ENCODE measurements at regions not wholly inside any gene's neighbourhood (a gene's known extent, or its start where the extent isn't known, plus 50 kb on each side); places are given as distances from the start of the nearest gene placed in this dataset.

DNA sequence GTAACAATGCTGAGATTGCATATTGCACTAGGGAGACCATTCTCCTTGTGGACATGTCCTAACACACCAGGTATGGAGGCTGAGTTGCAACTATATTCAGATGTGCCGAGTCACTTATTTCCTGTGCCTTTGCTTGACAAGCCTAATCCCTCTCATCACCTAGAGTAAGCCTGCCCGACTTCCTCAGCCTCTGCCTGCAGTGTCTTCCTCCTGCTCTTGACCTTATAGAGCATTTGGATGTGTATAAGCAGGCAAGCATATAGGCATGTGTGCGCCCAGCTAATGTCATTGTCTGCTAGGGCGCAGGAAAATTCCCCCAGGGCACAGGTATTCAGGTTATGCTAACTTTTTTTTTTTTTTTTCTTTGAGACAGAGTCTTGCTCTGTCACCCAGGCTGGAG lies 316.9 kb downstream of the CDH2 start:
- Histone ChIP-seq H3K9me3 (ENCODE audit: control insufficient read depth in 1 of 2, insufficient read depth in 1 of 2, low read depth in 1 of 2, low read length in 2 of 2) (no peaks in the 10 kb centered on the region), H2AFZ (ENCODE audit: low read depth, low read length, poor library complexity, severe bottlenecking) (no peak overlapping the region), H3K4me2 (ENCODE audit: low read length) (no peak overlapping the region), H3K79me2 (ENCODE audit: insufficient read depth, low read length) (no peaks in the 10 kb centered on the region), H3K4me3 (replicated peaks in 1 of 2; ENCODE audit: low read depth in 1 of 2, low read length in 2 of 2) (no peak overlapping the region), H3K36me3 (ENCODE audit: control insufficient read depth in 1 of 2, insufficient read depth in 2 of 2, low read length in 2 of 2) (no peaks in the 10 kb centered on the region), H3K9me2 (ENCODE audit: insufficient read depth) (no peaks in the 10 kb centered on the region), H3K27ac (ENCODE audit: low read depth, low read length) (no peak overlapping the region), H3K27me3 (ENCODE audit: insufficient read depth, low read length) (no peaks in the 10 kb centered on the region), H3K9ac (ENCODE audit: low read length) (no peak overlapping the region), H4K20me1 (ENCODE audit: insufficient read depth) (no peaks in the 10 kb centered on the region), H3K4me1 (ENCODE audit: control insufficient read depth in 1 of 2, insufficient read depth in 2 of 2, low read length in 2 of 2) (peaks cover 0 to 11% of the 10 kb centered on the region in 2 experiments; a peak in 1 of 4 replicates)
- ATAC-seq = no peak
- ChIA-PET RAD21 (ENCODE audit: low non-redundant PET in 1 of 2, low total read pairs in 2 of 2, uncharacterized antibody in 2 of 2, unreplicated experiment in 2 of 2) (no interaction called here), POLR2A (no interaction called here), CTCF (no interaction called here)
- DNase-seq (ENCODE audit: low read depth, low spot score) = no peak
- intact Hi-C loops (cut with micrococcal nuclease) = no loop called here
- no peak for TF ChIP-seq CEBPB (IDR thresholded peaks at IDR 0.05; ENCODE audit: low read depth)
- TF ChIP-seq FOSL1 (IDR thresholded peaks at IDR 0.05; ENCODE audit: low read depth) = no peak
- no peak for TF ChIP-seq POLR2AphosphoS5 (IDR thresholded peaks at IDR 0.05; ENCODE audit: low read depth, low read length)
- TF ChIP-seq, protein P1, sequence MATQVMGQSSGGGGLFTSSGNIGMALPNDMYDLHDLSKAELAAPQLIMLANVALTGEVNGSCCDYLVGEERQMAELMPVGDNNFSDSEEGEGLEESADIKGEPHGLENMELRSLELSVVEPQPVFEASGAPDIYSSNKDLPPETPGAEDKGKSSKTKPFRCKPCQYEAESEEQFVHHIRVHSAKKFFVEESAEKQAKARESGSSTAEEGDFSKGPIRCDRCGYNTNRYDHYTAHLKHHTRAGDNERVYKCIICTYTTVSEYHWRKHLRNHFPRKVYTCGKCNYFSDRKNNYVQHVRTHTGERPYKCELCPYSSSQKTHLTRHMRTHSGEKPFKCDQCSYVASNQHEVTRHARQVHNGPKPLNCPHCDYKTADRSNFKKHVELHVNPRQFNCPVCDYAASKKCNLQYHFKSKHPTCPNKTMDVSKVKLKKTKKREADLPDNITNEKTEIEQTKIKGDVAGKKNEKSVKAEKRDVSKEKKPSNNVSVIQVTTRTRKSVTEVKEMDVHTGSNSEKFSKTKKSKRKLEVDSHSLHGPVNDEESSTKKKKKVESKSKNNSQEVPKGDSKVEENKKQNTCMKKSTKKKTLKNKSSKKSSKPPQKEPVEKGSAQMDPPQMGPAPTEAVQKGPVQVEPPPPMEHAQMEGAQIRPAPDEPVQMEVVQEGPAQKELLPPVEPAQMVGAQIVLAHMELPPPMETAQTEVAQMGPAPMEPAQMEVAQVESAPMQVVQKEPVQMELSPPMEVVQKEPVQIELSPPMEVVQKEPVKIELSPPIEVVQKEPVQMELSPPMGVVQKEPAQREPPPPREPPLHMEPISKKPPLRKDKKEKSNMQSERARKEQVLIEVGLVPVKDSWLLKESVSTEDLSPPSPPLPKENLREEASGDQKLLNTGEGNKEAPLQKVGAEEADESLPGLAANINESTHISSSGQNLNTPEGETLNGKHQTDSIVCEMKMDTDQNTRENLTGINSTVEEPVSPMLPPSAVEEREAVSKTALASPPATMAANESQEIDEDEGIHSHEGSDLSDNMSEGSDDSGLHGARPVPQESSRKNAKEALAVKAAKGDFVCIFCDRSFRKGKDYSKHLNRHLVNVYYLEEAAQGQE (IDR thresholded peaks at IDR 0.05; ENCODE audit: low read depth) = no peak
- TF ChIP-seq CBX3 (IDR thresholded peaks at IDR 0.05; ENCODE audit: low read depth) = no peak
- TF ChIP-seq, protein P2, sequence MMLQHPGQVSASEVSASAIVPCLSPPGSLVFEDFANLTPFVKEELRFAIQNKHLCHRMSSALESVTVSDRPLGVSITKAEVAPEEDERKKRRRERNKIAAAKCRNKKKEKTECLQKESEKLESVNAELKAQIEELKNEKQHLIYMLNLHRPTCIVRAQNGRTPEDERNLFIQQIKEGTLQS (IDR thresholded peaks at IDR 0.05) = no peak
- TF ChIP-seq POLR2A (IDR thresholded peaks at IDR 0.05; ENCODE audit: borderline replicate concordance, extremely low read depth, insufficient read depth, insufficient read length) = no peak
- TF ChIP-seq YY1 (IDR thresholded peaks at IDR 0.05; ENCODE audit: extremely low read depth, insufficient replicate concordance, low read depth, low read length) = no peak
- no peak for TF ChIP-seq ELF1 (IDR thresholded peaks at IDR 0.05; ENCODE audit: borderline replicate concordance, low read depth)
- no peak for TF ChIP-seq ZNF274 (IDR thresholded peaks at IDR 0.05; ENCODE audit: low read depth, low read length)
- TF ChIP-seq JUND (IDR thresholded peaks at IDR 0.05) = no peak
- no peak for TF ChIP-seq CTCF (IDR thresholded peaks at IDR 0.05 in 2 of 3, conservative IDR thresholded peaks at IDR 0.05 in 1 of 3; ENCODE audit: borderline replicate concordance in 1 of 3, insufficient read depth in 1 of 3, low read depth in 2 of 3, low read length in 2 of 3)
- TF ChIP-seq EZH2 (IDR thresholded peaks at IDR 0.05) = no peak
- TF ChIP-seq ZFX (IDR thresholded peaks at IDR 0.05) = no peak
- no peak for TF ChIP-seq TCF7L2 (IDR thresholded peaks at IDR 0.05; ENCODE audit: borderline replicate concordance, extremely low read depth, insufficient read depth, insufficient read length)
- no peak for TF ChIP-seq EGR1 (IDR thresholded peaks at IDR 0.05; ENCODE audit: low read depth)
- no peak for TF ChIP-seq MAX (IDR thresholded peaks at IDR 0.05)
- TF ChIP-seq, protein P3, sequence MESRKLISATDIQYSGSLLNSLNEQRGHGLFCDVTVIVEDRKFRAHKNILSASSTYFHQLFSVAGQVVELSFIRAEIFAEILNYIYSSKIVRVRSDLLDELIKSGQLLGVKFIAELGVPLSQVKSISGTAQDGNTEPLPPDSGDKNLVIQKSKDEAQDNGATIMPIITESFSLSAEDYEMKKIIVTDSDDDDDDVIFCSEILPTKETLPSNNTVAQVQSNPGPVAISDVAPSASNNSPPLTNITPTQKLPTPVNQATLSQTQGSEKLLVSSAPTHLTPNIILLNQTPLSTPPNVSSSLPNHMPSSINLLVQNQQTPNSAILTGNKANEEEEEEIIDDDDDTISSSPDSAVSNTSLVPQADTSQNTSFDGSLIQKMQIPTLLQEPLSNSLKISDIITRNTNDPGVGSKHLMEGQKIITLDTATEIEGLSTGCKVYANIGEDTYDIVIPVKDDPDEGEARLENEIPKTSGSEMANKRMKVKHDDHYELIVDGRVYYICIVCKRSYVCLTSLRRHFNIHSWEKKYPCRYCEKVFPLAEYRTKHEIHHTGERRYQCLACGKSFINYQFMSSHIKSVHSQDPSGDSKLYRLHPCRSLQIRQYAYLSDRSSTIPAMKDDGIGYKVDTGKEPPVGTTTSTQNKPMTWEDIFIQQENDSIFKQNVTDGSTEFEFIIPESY (IDR thresholded peaks at IDR 0.05; ENCODE audit: extremely low read depth, insufficient replicate concordance, low read length) = no peak
- no peak for TF ChIP-seq SIN3A (IDR thresholded peaks at IDR 0.05; ENCODE audit: low read depth)
- TF ChIP-seq SRF (IDR thresholded peaks at IDR 0.05; ENCODE audit: low read depth) = no peak
- no TSS peak for BruUV-seq (replicated peaks)

Measured in HCT116 (cell line).